Glutamatergic neuron (in vitro differentiated cells): ENCODE measurements at regions not wholly inside any gene's neighbourhood (a gene's known extent, or its start where the extent isn't known, plus 50 kb on each side); places are given as distances from the start of the nearest gene placed in this dataset.

ENCODE experiments used
- DNase-seq: peaks from one replicate; pipeline ENCODE4 v3.0.0; 2022
- H3K27ac Mint-ChIP-seq: one replicate; pipeline ENCODE4 v1.8.0; 2020; ENCODE audit warnings: mild to moderate bottlenecking, mixed read lengths, inconsistent platforms; ENCODE audit not compliant: unreplicated experiment
- H3K27me3 Mint-ChIP-seq: one replicate; pipeline ENCODE4 v1.8.0; 2020; ENCODE audit warnings: mild to moderate bottlenecking, moderate library complexity, mixed read lengths, inconsistent platforms; ENCODE audit not compliant: unreplicated experiment
- H3K36me3 Mint-ChIP-seq: one replicate; pipeline ENCODE4 v1.8.0; 2020; ENCODE audit warnings: mild to moderate bottlenecking, mixed read lengths, inconsistent platforms; ENCODE audit not compliant: unreplicated experiment
- H3K4me1 Mint-ChIP-seq: one replicate; pipeline ENCODE4 v1.8.0; 2020; ENCODE audit warnings: mild to moderate bottlenecking, low read depth, mixed read lengths, inconsistent platforms; ENCODE audit not compliant: unreplicated experiment
- H3K4me3 Mint-ChIP-seq: one replicate; pipeline ENCODE4 v1.8.0; 2020; ENCODE audit warnings: mild to moderate bottlenecking, mixed read lengths, inconsistent platforms; ENCODE audit not compliant: unreplicated experiment
- H3K9me3 Mint-ChIP-seq: one replicate; pipeline ENCODE4 v1.8.0; 2020; ENCODE audit warnings: mild to moderate bottlenecking, moderate library complexity, mixed read lengths, inconsistent platforms; ENCODE audit not compliant: unreplicated experiment
- CTCF ChIP-seq: fragments of 200-600 bp; sonication (generic); IDR thresholded peaks from one replicate; pipeline ENCODE4 v1.5.0; 2021; ENCODE audit not compliant: partially characterized antibody, unreplicated experiment

- no peak for TF ChIP-seq CTCF
- Mint-ChIP-seq H3K27me3 (no peaks in the 10 kb centered on the region), H3K4me3 (no peak overlapping the region), H3K9me3 (peaks cover 2% of the 10 kb centered on the region), H3K36me3 (no peaks in the 10 kb centered on the region), H3K4me1 (no peaks in the 10 kb centered on the region), H3K27ac (no peak overlapping the region)
- no peak for DNase-seq
Measured at GRCh38 chr6:8905757-8906156, 470.4 kb upstream of the SLC35B3 start.

GRCh38 chr6:8904754-8905153, 469.4 kb upstream of the SLC35B3 start:
- DNase-seq: peak; percentile 18
- no peak overlapping the region for H3K4me3 Mint-ChIP-seq
- no peaks in the 10 kb centered on the region for H3K27me3 Mint-ChIP-seq
- H3K36me3 Mint-ChIP-seq: no peaks in the 10 kb centered on the region
- H3K4me1 Mint-ChIP-seq: no peaks in the 10 kb centered on the region
- TF ChIP-seq CTCF: peak; percentile 46
- peaks cover 2% of the 10 kb centered on the region for H3K9me3 Mint-ChIP-seq
- no peak overlapping the region for H3K27ac Mint-ChIP-seq

GRCh38 chr6:8900056-8900455, 464.7 kb upstream of the SLC35B3 start:
- Mint-ChIP-seq H3K36me3 (no peaks in the 10 kb centered on the region), H3K9me3 (no peaks in the 10 kb centered on the region), H3K27ac (no peak overlapping the region), H3K4me1 (no peaks in the 10 kb centered on the region), H3K4me3 (no peak overlapping the region), H3K27me3 (no peaks in the 10 kb centered on the region)
- TF ChIP-seq CTCF: no peak
- DNase-seq: no peak

- no peak for DNase-seq
- Mint-ChIP-seq H3K4me3 (no peak overlapping the region), H3K9me3 (no peaks in the 10 kb centered on the region), H3K36me3 (no peaks in the 10 kb centered on the region), H3K27me3 (no peaks in the 10 kb centered on the region), H3K4me1 (no peaks in the 10 kb centered on the region), H3K27ac (no peak overlapping the region)
- no peak for TF ChIP-seq CTCF
Measured at GRCh38 chr6:8889514-8889913, 454.2 kb upstream of the SLC35B3 start.

- Mint-ChIP-seq H3K9me3 (no peaks in the 10 kb centered on the region), H3K27me3 (no peaks in the 10 kb centered on the region), H3K36me3 (no peaks in the 10 kb centered on the region), H3K27ac (no peak overlapping the region), H3K4me3 (no peak overlapping the region), H3K4me1 (no peaks in the 10 kb centered on the region)
- TF ChIP-seq CTCF: peak; percentile 59
- no peak for DNase-seq
Measured at GRCh38 chr6:8888468-8888867, 453.1 kb upstream of the SLC35B3 start.
